NCI-H82 (cell line): ENCODE measurements at regions not wholly inside any gene's neighbourhood (a gene's known extent, or its start where the extent isn't known, plus 50 kb on each side); places are given as distances from the start of the nearest gene placed in this dataset.

Experiments used
- DNase-seq: peaks from one replicate; lab custom pipeline; 2025; lab: John Stamatoyannopoulos, UW

- no peak for DNase-seq
These were observed 891.5 kb upstream of the ADGRL2 start for GRCh38 chr1:80909172-80909784.

GRCh38 chr1:80896781-80897356, 903.9 kb upstream of the ADGRL2 start:
- no peak for DNase-seq

- no peak for DNase-seq
These were observed 905.8 kb upstream of the ADGRL2 start for GRCh38 chr1:80894921-80895320.

- no peak for DNase-seq
These were observed 907.6 kb upstream of the ADGRL2 start for GRCh38 chr1:80893115-80893514.

- DNase-seq, result no peak
These were observed 908.2 kb upstream of the ADGRL2 start for GRCh38 chr1:80892539-80892938.

- DNase-seq, result no peak
These were observed 908.9 kb upstream of the ADGRL2 start for GRCh38 chr1:80891871-80892270.

- DNase-seq, result no peak
These were observed 918.2 kb upstream of the ADGRL2 start for GRCh38 chr1:80882553-80882952.

- no peak for DNase-seq
These were observed 922.4 kb upstream of the ADGRL2 start for GRCh38 chr1:80878343-80878742.

- no peak for DNase-seq
These were observed 924.7 kb upstream of the ADGRL2 start for GRCh38 chr1:80876035-80876434.

- no peak for DNase-seq
These were observed 931.4 kb upstream of the ADGRL2 start for GRCh38 chr1:80869299-80869698.

GRCh38 chr1:80847904-80848303, 952.8 kb upstream of the ADGRL2 start:
- no peak for DNase-seq

- no peak for DNase-seq
These were observed 953.8 kb upstream of the ADGRL2 start for GRCh38 chr1:80846966-80847365.

GRCh38 chr1:80842796-80843195, 957.9 kb upstream of the ADGRL2 start:
- DNase-seq, result no peak

GRCh38 chr1:80841261-80841660, 959.5 kb upstream of the ADGRL2 start:
- DNase-seq, result no peak

- peak; percentile 36 for DNase-seq
These were observed 963.7 kb upstream of the ADGRL2 start for GRCh38 chr1:80837066-80837465.

- DNase-seq, result no peak
These were observed 964.2 kb upstream of the ADGRL2 start for GRCh38 chr1:80836505-80836904.

GRCh38 chr1:80827666-80828065, 973.1 kb upstream of the ADGRL2 start:
- DNase-seq, result no peak

- no peak for DNase-seq
These were observed 975.7 kb upstream of the ADGRL2 start for GRCh38 chr1:80825067-80825466.

- DNase-seq, result no peak
These were observed 982.5 kb upstream of the ADGRL2 start for GRCh38 chr1:80818211-80818610.

GRCh38 chr1:80807981-80808380, 992.8 kb upstream of the ADGRL2 start:
- DNase-seq, result no peak

GRCh38 chr1:80806431-80806830, 994.3 kb upstream of the ADGRL2 start:
- DNase-seq, result no peak

- no peak for DNase-seq
These were observed 999.0 kb upstream of the ADGRL2 start for GRCh38 chr1:80801695-80802094.

- no peak for DNase-seq
These were observed 1001.3 kb upstream of the ADGRL2 start for GRCh38 chr1:80799457-80799856.

- no peak for DNase-seq
These were observed 1021.5 kb upstream of the ADGRL2 start for GRCh38 chr1:80779275-80779674.
